D341Med (cell line): ENCODE measurements at regions not wholly inside any gene's neighbourhood (a gene's known extent, or its start where the extent isn't known, plus 50 kb on each side); places are given as distances from the start of the nearest gene placed in this dataset.
"Not testable (repeated sequence)": the region's sequence is repeated elsewhere in the genome, so short reads cannot be mapped to it uniquely, and the experiment has no call there.

ENCODE experiments used
- DNase-seq: peaks from one replicate; pipeline ENCODE4 v3.0.0; 2012; ENCODE audit warnings: low spot score

GRCh38 chr2:123816928-123817327 lies 208.2 kb upstream of the CNTNAP5 start:
- no peak for DNase-seq

- no peak for DNase-seq
Measured at GRCh38 chr2:123826729-123827271, 198.3 kb upstream of the CNTNAP5 start.

- no peak for DNase-seq
Measured at GRCh38 chr2:123839326-123839725, 185.8 kb upstream of the CNTNAP5 start.

GRCh38 chr2:123840016-123840415 lies 185.1 kb upstream of the CNTNAP5 start:
- DNase-seq: no peak

GRCh38 chr2:123840574-123840973 lies 184.5 kb upstream of the CNTNAP5 start:
- DNase-seq: no peak

- DNase-seq: no peak
Measured at GRCh38 chr2:123851281-123851680, 173.8 kb upstream of the CNTNAP5 start.

GRCh38 chr2:123853161-123853560 lies 171.9 kb upstream of the CNTNAP5 start:
- DNase-seq: no peak

- not testable (repeated sequence) for DNase-seq
Measured at GRCh38 chr2:123859031-123859430, 166.1 kb upstream of the CNTNAP5 start.

- no peak for DNase-seq
Measured at GRCh38 chr2:123864416-123864815, 160.7 kb upstream of the CNTNAP5 start.

GRCh38 chr2:123870206-123870880 lies 154.7 kb upstream of the CNTNAP5 start:
- DNase-seq: no peak

GRCh38 chr2:123870881-123871276 lies 154.2 kb upstream of the CNTNAP5 start:
- no peak for DNase-seq

- DNase-seq: no peak
Measured at GRCh38 chr2:123890148-123890547, 134.9 kb upstream of the CNTNAP5 start.

- DNase-seq: no peak
Measured at GRCh38 chr2:123894167-123894566, 130.9 kb upstream of the CNTNAP5 start.

- DNase-seq: no peak
Measured at GRCh38 chr2:123895651-123896050, 129.4 kb upstream of the CNTNAP5 start.

- no peak for DNase-seq
Measured at GRCh38 chr2:123901256-123901655, 123.8 kb upstream of the CNTNAP5 start.

GRCh38 chr2:123906361-123906760 lies 118.7 kb upstream of the CNTNAP5 start:
- DNase-seq: no peak

GRCh38 chr2:123908522-123908921 lies 116.6 kb upstream of the CNTNAP5 start:
- no peak for DNase-seq

- no peak for DNase-seq
Measured at GRCh38 chr2:123912171-123912570, 112.9 kb upstream of the CNTNAP5 start.

GRCh38 chr2:123913143-123913735 lies 111.8 kb upstream of the CNTNAP5 start:
- no peak for DNase-seq

GRCh38 chr2:123915380-123915779 lies 109.7 kb upstream of the CNTNAP5 start:
- no peak for DNase-seq

- DNase-seq: no peak
Measured at GRCh38 chr2:123916051-123916450, 109.0 kb upstream of the CNTNAP5 start.

GRCh38 chr2:123916531-123916930 lies 108.6 kb upstream of the CNTNAP5 start:
- peak; percentile 44 for DNase-seq

- no peak for DNase-seq
Measured at GRCh38 chr2:123917241-123917640, 107.8 kb upstream of the CNTNAP5 start.

- no peak for DNase-seq
Measured at GRCh38 chr2:123928358-123928757, 96.7 kb upstream of the CNTNAP5 start.
